ENCODE measurements at regions not wholly inside any gene's neighbourhood (a gene's known extent, or its start where the extent isn't known, plus 50 kb on each side); places are given as distances from the start of the nearest gene placed in this dataset.
A peak's percentile ranks its signal among the peaks of the same experiment; 100 is the strongest.

DNA sequence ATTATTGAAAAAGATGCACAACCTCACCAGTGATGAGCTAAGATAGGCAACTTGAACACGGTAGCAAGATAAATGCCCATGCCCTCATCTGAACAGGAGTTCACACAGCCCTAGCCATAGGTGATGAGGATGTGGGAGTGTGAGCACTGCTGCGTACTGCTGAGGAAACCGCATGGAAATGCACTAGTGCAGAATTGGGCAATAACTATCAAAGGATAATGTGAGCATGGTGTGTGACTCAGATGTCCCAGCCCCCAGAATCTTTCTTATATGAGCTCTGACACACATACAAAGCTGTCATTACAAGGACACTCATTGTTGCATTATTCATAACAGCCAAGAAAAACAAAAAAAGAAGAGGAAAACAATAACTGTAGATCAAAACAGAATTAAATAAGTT is 521.2 kb downstream of the IRX1 start:
- Histone ChIP-seq H3K4me3 (ENCODE audit: severe bottlenecking) (no peak overlapping the region), H3K4me1 (ENCODE audit: insufficient read depth, poor library complexity, severe bottlenecking) (no peaks in the 10 kb centered on the region), H3K27me3 (ENCODE audit: insufficient read depth, poor library complexity, severe bottlenecking) (no peaks in the 10 kb centered on the region), H3K9me3 (ENCODE audit: severe bottlenecking) (no peaks in the 10 kb centered on the region), H3K27ac (ENCODE audit: poor library complexity, severe bottlenecking) (no peak overlapping the region), H3K36me3 (ENCODE audit: low read depth) (no peaks in the 10 kb centered on the region)
- ATAC-seq (ENCODE audit: low read depth), result peak; percentile 93
- TF ChIP-seq, protein P1, sequence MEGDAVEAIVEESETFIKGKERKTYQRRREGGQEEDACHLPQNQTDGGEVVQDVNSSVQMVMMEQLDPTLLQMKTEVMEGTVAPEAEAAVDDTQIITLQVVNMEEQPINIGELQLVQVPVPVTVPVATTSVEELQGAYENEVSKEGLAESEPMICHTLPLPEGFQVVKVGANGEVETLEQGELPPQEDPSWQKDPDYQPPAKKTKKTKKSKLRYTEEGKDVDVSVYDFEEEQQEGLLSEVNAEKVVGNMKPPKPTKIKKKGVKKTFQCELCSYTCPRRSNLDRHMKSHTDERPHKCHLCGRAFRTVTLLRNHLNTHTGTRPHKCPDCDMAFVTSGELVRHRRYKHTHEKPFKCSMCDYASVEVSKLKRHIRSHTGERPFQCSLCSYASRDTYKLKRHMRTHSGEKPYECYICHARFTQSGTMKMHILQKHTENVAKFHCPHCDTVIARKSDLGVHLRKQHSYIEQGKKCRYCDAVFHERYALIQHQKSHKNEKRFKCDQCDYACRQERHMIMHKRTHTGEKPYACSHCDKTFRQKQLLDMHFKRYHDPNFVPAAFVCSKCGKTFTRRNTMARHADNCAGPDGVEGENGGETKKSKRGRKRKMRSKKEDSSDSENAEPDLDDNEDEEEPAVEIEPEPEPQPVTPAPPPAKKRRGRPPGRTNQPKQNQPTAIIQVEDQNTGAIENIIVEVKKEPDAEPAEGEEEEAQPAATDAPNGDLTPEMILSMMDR (IDR thresholded peaks at IDR 0.05; ENCODE audit: poor library complexity, severe bottlenecking), result no peak
- no peak for DNase-seq (ENCODE audit: low spot score)

DNA sequence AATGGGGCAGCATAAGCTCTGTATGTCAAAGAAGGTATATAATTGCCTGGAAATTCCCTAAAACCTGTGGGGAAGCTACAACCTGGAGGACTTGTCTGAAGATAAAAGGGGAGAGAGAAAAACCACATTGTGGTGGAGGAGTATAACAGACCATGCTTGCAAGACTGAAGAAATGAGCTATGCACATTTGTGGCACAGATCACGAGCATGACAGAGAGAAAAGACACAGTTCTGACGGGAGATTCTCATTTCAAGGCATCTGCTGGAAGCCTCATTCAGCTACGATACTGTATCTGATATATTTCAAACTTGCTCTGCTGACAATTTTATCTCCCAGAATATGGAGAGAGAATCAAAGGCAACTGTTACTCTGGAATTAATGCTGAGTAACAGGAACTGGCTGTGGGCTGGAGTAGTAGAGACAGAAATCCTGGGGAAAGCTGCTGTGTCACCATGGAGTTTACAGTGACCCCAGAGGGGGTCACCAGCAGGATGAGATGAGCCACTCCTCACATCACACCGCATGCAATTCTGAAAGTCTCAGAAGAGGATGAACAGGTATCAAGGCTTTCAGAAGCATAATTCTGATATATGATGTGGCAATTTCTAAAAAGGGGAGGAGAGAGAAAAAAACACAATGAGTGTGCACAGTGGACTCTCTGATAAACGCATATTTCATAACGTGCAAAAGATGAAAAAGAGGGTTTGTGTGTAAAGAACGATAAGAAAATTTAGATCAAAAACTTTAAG is 528.8 kb downstream of the IRX1 start:
- Histone ChIP-seq H3K4me3 (ENCODE audit: severe bottlenecking) (no peak overlapping the region), H3K27ac (ENCODE audit: poor library complexity, severe bottlenecking) (no peak overlapping the region), H3K36me3 (ENCODE audit: low read depth) (no peaks in the 10 kb centered on the region), H3K9me3 (ENCODE audit: severe bottlenecking) (peaks cover 6% of the 10 kb centered on the region), H3K4me1 (ENCODE audit: insufficient read depth, poor library complexity, severe bottlenecking) (no peaks in the 10 kb centered on the region), H3K27me3 (ENCODE audit: insufficient read depth, poor library complexity, severe bottlenecking) (no peaks in the 10 kb centered on the region)
- TF ChIP-seq, protein P1 (IDR thresholded peaks at IDR 0.05; ENCODE audit: poor library complexity, severe bottlenecking), result no peak
- DNase-seq (ENCODE audit: low spot score) (no peak), ATAC-seq (ENCODE audit: low read depth) (no peak)

- no peaks in the 10 kb centered on the region for H3K4me1 ChIP-seq (ENCODE audit: insufficient read depth, poor library complexity, severe bottlenecking)
- H3K27ac ChIP-seq (ENCODE audit: poor library complexity, severe bottlenecking), result no peak overlapping the region
- ATAC-seq (ENCODE audit: low read depth), result no peak
- H3K9me3 ChIP-seq (ENCODE audit: severe bottlenecking), result peaks cover 6% of the 10 kb centered on the region
- TF ChIP-seq, protein P1 (IDR thresholded peaks at IDR 0.05; ENCODE audit: poor library complexity, severe bottlenecking), result no peak
- H3K36me3 ChIP-seq (ENCODE audit: low read depth), result no peaks in the 10 kb centered on the region
- H3K4me3 ChIP-seq (ENCODE audit: severe bottlenecking), result no peak overlapping the region
- H3K27me3 ChIP-seq (ENCODE audit: insufficient read depth, poor library complexity, severe bottlenecking), result no peaks in the 10 kb centered on the region
- DNase-seq (ENCODE audit: low spot score), result no peak
Observed at GRCh38 chr5:4128994-4129393, 533.4 kb downstream of the IRX1 start.

GRCh38 chr5:4129523-4129922 is 533.9 kb downstream of the IRX1 start:
- H3K36me3 ChIP-seq (ENCODE audit: low read depth), result no peaks in the 10 kb centered on the region
- TF ChIP-seq, protein P1 (IDR thresholded peaks at IDR 0.05; ENCODE audit: poor library complexity, severe bottlenecking), result no peak
- H3K9me3 ChIP-seq (ENCODE audit: severe bottlenecking), result peaks cover 6% of the 10 kb centered on the region
- ATAC-seq (ENCODE audit: low read depth), result no peak
- no peak overlapping the region for H3K27ac ChIP-seq (ENCODE audit: poor library complexity, severe bottlenecking)
- no peaks in the 10 kb centered on the region for H3K4me1 ChIP-seq (ENCODE audit: insufficient read depth, poor library complexity, severe bottlenecking)
- no peak overlapping the region for H3K4me3 ChIP-seq (ENCODE audit: severe bottlenecking)
- H3K27me3 ChIP-seq (ENCODE audit: insufficient read depth, poor library complexity, severe bottlenecking), result no peaks in the 10 kb centered on the region
- no peak for DNase-seq (ENCODE audit: low spot score)

DNA sequence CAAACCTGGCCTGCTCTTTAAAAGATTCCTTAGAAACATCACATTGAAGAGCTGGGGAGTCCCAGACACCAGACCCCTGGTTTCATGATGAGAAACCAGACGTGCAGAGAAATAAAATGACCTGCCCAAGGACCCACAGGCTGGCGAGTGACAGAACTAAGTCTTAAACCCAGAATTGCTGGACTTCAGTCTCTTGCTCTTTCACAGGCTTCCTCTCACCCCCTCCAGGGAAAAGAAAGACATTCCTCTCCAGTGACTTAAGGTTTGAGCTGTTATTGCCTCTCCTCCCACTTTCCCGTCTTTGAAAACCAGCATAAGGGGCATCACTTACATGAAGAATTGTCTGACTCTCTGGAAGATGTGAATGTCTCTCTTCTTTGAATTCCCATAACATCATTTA is 535.2 kb downstream of the IRX1 start:
- H3K27me3 ChIP-seq (ENCODE audit: insufficient read depth, poor library complexity, severe bottlenecking), result no peaks in the 10 kb centered on the region
- H3K27ac ChIP-seq (ENCODE audit: poor library complexity, severe bottlenecking), result no peak overlapping the region
- TF ChIP-seq, protein P1 (IDR thresholded peaks at IDR 0.05; ENCODE audit: poor library complexity, severe bottlenecking), result no peak
- H3K4me3 ChIP-seq (ENCODE audit: severe bottlenecking), result no peak overlapping the region
- H3K36me3 ChIP-seq (ENCODE audit: low read depth), result no peaks in the 10 kb centered on the region
- no peak for DNase-seq (ENCODE audit: low spot score)
- ATAC-seq (ENCODE audit: low read depth), result no peak
- no peaks in the 10 kb centered on the region for H3K4me1 ChIP-seq (ENCODE audit: insufficient read depth, poor library complexity, severe bottlenecking)
- peaks cover 6% of the 10 kb centered on the region for H3K9me3 ChIP-seq (ENCODE audit: severe bottlenecking)
